ENCODE measurements at regions not wholly inside any gene's neighbourhood (a gene's known extent, or its start where the extent isn't known, plus 50 kb on each side); places are given as distances from the start of the nearest gene placed in this dataset.
"Not testable (repeated sequence)": the region's sequence is repeated elsewhere in the genome, so short reads cannot be mapped to it uniquely, and the experiment has no call there.

DNA sequence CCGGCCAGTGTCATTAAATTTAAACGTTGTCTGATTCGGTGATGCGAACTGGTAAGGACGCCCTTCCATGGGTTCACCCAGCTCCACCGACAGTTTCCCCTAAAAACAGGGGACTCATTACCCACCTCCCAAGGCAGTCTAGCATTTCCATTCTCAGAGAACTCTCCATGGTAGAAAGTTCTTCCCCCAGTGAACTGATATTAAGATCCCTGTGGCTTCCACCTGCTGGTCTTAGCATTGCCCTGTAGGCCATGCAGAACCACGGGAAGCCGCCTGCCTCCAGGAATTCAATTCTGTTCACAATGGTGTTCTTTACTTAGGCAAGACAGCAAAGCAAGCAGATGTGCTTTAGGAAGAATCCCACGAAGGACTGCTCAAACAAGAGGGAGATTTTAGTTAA lies 128.9 kb upstream of the NANOS1 start:
- 87 to 91% (median 90%) methylated on average over 8 to 9 of the region's 9 CpGs for WGBS, 4 donors

DNA sequence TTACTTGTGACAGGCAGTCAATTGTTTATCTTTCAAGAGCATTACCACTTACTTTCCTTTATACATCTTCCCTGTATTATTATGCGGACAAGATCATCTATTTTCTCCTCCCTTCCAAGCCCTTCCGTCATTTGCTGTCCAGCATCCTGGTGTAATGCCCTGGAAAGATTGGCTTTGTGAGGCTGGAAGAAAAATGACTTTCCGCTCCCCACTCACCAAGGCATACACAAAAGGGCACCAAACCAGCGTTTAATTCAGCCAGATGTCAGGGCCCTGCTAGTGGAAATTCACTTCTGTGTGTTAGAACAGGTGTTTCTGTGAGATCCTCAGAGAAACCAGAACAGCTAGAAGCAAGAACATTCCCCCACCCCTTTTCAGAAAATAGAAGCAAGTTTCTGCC lies 128.1 kb upstream of the NANOS1 start:
- Histone ChIP-seq H3K27me3 (no peaks in the 10 kb centered on the region), H3K27ac (no peak overlapping the region), H3K4me3 (no peak overlapping the region), H3K9me3 (replicated peaks in 1 of 3) (no peaks in the 10 kb centered on the region), H3K4me1 (replicated peaks in 1 of 2) (no peaks in the 10 kb centered on the region), H3K36me3 (replicated peaks in 1 of 2) (no peaks in the 10 kb centered on the region)
- WGBS, 4 donors, result 65 to 76% (median 70%) methylated on average over 4 of the region's 4 CpGs
- intact Hi-C loops (cut with DNase I), result no loop called here
- TF ChIP-seq, protein P1, sequence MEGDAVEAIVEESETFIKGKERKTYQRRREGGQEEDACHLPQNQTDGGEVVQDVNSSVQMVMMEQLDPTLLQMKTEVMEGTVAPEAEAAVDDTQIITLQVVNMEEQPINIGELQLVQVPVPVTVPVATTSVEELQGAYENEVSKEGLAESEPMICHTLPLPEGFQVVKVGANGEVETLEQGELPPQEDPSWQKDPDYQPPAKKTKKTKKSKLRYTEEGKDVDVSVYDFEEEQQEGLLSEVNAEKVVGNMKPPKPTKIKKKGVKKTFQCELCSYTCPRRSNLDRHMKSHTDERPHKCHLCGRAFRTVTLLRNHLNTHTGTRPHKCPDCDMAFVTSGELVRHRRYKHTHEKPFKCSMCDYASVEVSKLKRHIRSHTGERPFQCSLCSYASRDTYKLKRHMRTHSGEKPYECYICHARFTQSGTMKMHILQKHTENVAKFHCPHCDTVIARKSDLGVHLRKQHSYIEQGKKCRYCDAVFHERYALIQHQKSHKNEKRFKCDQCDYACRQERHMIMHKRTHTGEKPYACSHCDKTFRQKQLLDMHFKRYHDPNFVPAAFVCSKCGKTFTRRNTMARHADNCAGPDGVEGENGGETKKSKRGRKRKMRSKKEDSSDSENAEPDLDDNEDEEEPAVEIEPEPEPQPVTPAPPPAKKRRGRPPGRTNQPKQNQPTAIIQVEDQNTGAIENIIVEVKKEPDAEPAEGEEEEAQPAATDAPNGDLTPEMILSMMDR (IDR thresholded peaks at IDR 0.05), result no peak
- TF ChIP-seq POLR2A (IDR thresholded peaks at IDR 0.05), result no peak
- DNase-seq, result no peak

More for the DNA sequence above, 128.9 kb upstream of the NANOS1 start:
- no peaks in the 10 kb centered on the region for H3K4me1 ChIP-seq (replicated peaks in 1 of 2)
- no peak overlapping the region for H3K4me3 ChIP-seq
- DNase-seq, result no peak
- intact Hi-C loops (cut with DNase I), result no loop called here
- no peak for TF ChIP-seq POLR2A (IDR thresholded peaks at IDR 0.05)
- TF ChIP-seq, protein P1 (IDR thresholded peaks at IDR 0.05), result no peak
- H3K9me3 ChIP-seq (replicated peaks in 1 of 3), result no peaks in the 10 kb centered on the region
- H3K27me3 ChIP-seq, result no peaks in the 10 kb centered on the region
- no peak overlapping the region for H3K27ac ChIP-seq
- H3K36me3 ChIP-seq (replicated peaks in 1 of 2), result no peaks in the 10 kb centered on the region

DNA sequence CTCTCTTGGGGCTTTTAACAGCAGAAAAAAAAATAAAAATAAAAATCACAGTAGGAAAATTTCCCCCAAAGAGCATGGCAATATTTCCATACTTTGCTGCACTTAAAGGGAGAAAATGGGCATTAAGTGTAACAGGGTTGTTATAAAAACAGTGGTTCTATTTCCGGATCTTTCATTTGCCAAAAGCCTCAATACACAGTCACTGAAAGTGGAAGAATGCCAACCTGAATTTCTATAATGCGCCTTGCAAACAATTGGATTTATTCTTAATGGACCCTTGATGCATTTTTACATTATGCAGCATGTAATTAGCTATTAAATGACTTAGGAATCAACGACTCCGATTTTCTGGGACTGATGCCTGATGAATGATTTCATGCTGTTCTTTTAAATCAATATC lies 127.6 kb upstream of the NANOS1 start:
- Histone ChIP-seq H3K9me3 (replicated peaks in 1 of 3) (no peaks in the 10 kb centered on the region), H3K27ac (no peak overlapping the region), H3K4me3 (no peak overlapping the region), H3K36me3 (replicated peaks in 1 of 2) (no peaks in the 10 kb centered on the region), H3K4me1 (replicated peaks in 1 of 2) (no peaks in the 10 kb centered on the region), H3K27me3 (no peaks in the 10 kb centered on the region)
- intact Hi-C loops (cut with DNase I), result no loop called here
- 73 to 82% (median 78%) methylated on average over 4 of the region's 4 CpGs for WGBS, 4 donors
- DNase-seq, result no peak
- TF ChIP-seq, protein P1 (IDR thresholded peaks at IDR 0.05), result no peak
- TF ChIP-seq POLR2A (IDR thresholded peaks at IDR 0.05), result no peak

DNA sequence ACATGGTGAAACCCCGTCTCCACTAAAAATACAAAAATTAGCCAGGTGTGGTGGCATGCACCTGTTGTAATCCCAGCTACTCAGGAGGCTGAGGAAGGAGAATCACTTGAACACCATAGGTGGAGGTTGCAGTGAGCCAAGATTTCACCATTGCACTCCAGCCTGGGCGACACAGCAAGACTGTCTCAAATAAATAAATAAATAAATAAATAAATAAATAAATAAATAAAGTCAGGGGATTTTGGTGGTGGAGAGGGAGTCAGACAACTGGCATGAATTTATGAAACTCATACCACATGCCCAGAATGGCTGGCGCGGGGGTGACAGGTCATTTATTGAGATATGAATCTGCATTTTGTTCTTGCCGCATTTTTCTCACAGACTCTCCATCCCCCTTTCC lies 126.9 kb upstream of the NANOS1 start:
- H3K9me3 ChIP-seq (replicated peaks in 1 of 3); intact Hi-C loops (cut with DNase I); H3K4me3 ChIP-seq; DNase-seq; H3K27ac ChIP-seq; H3K4me1 ChIP-seq (replicated peaks in 1 of 2); H3K36me3 ChIP-seq (replicated peaks in 1 of 2); H3K27me3 ChIP-seq: not testable (repeated sequence)
- 91 to 98% (median 94%) methylated on average over 5 of the region's 5 CpGs for WGBS, 4 donors

DNA sequence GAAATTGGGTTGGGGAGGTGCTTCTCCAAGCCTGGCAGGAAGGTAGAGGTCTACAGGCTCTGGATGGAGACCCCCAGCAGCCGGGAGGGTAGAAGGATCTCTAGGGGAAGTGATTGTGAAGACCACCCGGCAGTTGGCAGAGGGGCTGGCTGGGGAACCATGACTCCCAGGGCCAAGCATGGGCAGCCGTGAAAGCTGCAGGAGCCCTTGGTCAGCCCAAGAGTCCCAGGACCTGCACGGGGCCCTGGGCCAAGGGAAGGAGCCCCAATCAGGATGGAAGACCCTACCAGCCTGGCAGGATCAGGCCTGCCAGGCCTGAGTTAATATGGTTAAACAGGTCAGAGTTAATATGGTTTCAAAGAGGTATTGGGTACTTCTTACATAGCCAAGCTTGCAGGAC lies 126.3 kb upstream of the NANOS1 start:
- no peak for TF ChIP-seq POLR2A (IDR thresholded peaks at IDR 0.05)
- TF ChIP-seq, protein P1 (IDR thresholded peaks at IDR 0.05), result no peak
- H3K4me3 ChIP-seq, result no peak overlapping the region
- intact Hi-C loops (cut with DNase I), result no loop called here
- H3K4me1 ChIP-seq (replicated peaks in 1 of 2), result no peaks in the 10 kb centered on the region
- DNase-seq, result no peak
- WGBS, 4 donors, result 76 to 95% (median 89%) methylated on average over 3 to 4 of the region's 4 CpGs
- no peaks in the 10 kb centered on the region for H3K9me3 ChIP-seq (replicated peaks in 1 of 3)
- no peaks in the 10 kb centered on the region for H3K36me3 ChIP-seq (replicated peaks in 1 of 2)
- no peak overlapping the region for H3K27ac ChIP-seq
- H3K27me3 ChIP-seq, result no peaks in the 10 kb centered on the region

Data from adrenal gland (tissue), 9 donors.